GM12878 (cell line): ENCODE measurements at regions not wholly inside any gene's neighbourhood (a gene's known extent, or its start where the extent isn't known, plus 50 kb on each side); places are given as distances from the start of the nearest gene placed in this dataset.

Source experiments
- EP300 ChIP-seq, 2 experiments: fragments of 150-350 bp in 1 of 2; IDR thresholded peaks; 2 replicates each; pipeline ENCODE4 v1.6.1; 2011 to 2012; ENCODE audit warnings: low read depth in 2 of 2, low read length in 2 of 2, borderline replicate concordance in 1 of 2, improper control_type of control experiment in 1 of 2, inconsistent platforms in 1 of 2; ENCODE audit not compliant: control insufficient read depth in 1 of 2
- JUND ChIP-seq: IDR thresholded peaks from 2 replicates; pipeline ENCODE4 v1.6.1; 2012; ENCODE audit warnings: low read depth, mild to moderate bottlenecking, low read length, improper control_type of control experiment, moderate library complexity
- NR2C1 ChIP-seq: fragments of 450-650 bp; IDR thresholded peaks from 2 replicates; pipeline ENCODE4 v1.6.1; 2017; ENCODE audit warnings: antibody characterized with exemption, mild to moderate bottlenecking, moderate library complexity
- PAX5 ChIP-seq: IDR thresholded peaks from 2 replicates; pipeline ENCODE4 v1.6.1; 2011; ENCODE audit warnings: low read depth, low read length, borderline replicate concordance
- SMARCA5 ChIP-seq: fragments of 450-650 bp; IDR thresholded peaks from 2 replicates; pipeline ENCODE4 v1.6.1; 2017; ENCODE audit warnings: mild to moderate bottlenecking
- WRNIP1 ChIP-seq: IDR thresholded peaks from 2 replicates; pipeline ENCODE4 v1.6.1; 2011; ENCODE audit warnings: low read depth, low read length, improper control_type of control experiment, borderline replicate concordance
- YY1 ChIP-seq: IDR thresholded peaks from 2 replicates; pipeline ENCODE4 v1.6.1; 2011; ENCODE audit warnings: low read depth, mild to moderate bottlenecking, low read length
- TF ChIP-seq, protein P1 (sequence below): IDR thresholded peaks from 2 replicates; pipeline ENCODE4 v1.6.1; 2011; ENCODE audit warnings: low read depth, mild to moderate bottlenecking, low read length, moderate library complexity, borderline replicate concordance; ENCODE audit errors: extremely low read depth
- TF ChIP-seq, protein P2 (sequence below), 3 experiments: IDR thresholded peaks in 2 of 3; conservative IDR thresholded peaks in 1 of 3; 2 replicates each; pipeline ENCODE4 v1.5.1; 2011; ENCODE audit warnings: low read depth in 3 of 3, low read length in 3 of 3, mild to moderate bottlenecking in 3 of 3, control low read depth in 2 of 3, moderate library complexity in 2 of 3, inconsistent platforms in 1 of 3, mixed read lengths in 1 of 3; ENCODE audit not compliant: control insufficient read depth in 2 of 3, insufficient read depth in 1 of 3; ENCODE audit errors: extremely low read depth in 1 of 3

GRCh38 chr14:106776395-106776983, 1250.1 kb downstream of the TMEM121 start:
- TF ChIP-seq YY1 = no peak
- TF ChIP-seq WRNIP1 = no peak
- TF ChIP-seq, protein P1, sequence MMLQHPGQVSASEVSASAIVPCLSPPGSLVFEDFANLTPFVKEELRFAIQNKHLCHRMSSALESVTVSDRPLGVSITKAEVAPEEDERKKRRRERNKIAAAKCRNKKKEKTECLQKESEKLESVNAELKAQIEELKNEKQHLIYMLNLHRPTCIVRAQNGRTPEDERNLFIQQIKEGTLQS = no peak
- TF ChIP-seq, protein P2, sequence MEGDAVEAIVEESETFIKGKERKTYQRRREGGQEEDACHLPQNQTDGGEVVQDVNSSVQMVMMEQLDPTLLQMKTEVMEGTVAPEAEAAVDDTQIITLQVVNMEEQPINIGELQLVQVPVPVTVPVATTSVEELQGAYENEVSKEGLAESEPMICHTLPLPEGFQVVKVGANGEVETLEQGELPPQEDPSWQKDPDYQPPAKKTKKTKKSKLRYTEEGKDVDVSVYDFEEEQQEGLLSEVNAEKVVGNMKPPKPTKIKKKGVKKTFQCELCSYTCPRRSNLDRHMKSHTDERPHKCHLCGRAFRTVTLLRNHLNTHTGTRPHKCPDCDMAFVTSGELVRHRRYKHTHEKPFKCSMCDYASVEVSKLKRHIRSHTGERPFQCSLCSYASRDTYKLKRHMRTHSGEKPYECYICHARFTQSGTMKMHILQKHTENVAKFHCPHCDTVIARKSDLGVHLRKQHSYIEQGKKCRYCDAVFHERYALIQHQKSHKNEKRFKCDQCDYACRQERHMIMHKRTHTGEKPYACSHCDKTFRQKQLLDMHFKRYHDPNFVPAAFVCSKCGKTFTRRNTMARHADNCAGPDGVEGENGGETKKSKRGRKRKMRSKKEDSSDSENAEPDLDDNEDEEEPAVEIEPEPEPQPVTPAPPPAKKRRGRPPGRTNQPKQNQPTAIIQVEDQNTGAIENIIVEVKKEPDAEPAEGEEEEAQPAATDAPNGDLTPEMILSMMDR (IDR thresholded peaks at IDR 0.05 in 2 of 3, conservative IDR thresholded peaks at IDR 0.05 in 1 of 3; ENCODE audit: control insufficient read depth in 2 of 3, extremely low read depth in 1 of 3, insufficient read depth in 1 of 3, low read depth in 3 of 3, low read length in 3 of 3) = no peak
- TF ChIP-seq EP300 (IDR thresholded peaks at IDR 0.05; ENCODE audit: borderline replicate concordance in 1 of 2, control insufficient read depth in 1 of 2, low read depth in 2 of 2, low read length in 2 of 2) = no peak
- no peak for TF ChIP-seq PAX5
- no peak for TF ChIP-seq SMARCA5
- TF ChIP-seq NR2C1 = no peak
- TF ChIP-seq JUND = no peak
